Vagina (tissue), 2 donors: ENCODE measurements at regions not wholly inside any gene's neighbourhood (a gene's known extent, or its start where the extent isn't known, plus 50 kb on each side); places are given as distances from the start of the nearest gene placed in this dataset.

Experiments used
- DNase-seq, 2 donors: peaks; one replicate each; pipeline ENCODE4 v3.0.0-alpha.2; 2017; ENCODE audit errors: extremely low spot score in 2 of 2
- H3K27ac ChIP-seq: fragments of 200-600 bp; sonication (generic); one replicate; pipeline ENCODE4 v1.5.1; 2019
- H3K27me3 ChIP-seq: fragments of 200-600 bp; sonication (generic); one replicate; pipeline ENCODE4 v1.5.1; 2019
- H3K36me3 ChIP-seq, 2 donors: fragments of 200-600 bp; sonication (generic); one replicate each; pipeline ENCODE4 v1.5.1; 2017 to 2019
- H3K4me1 ChIP-seq: fragments of 200-600 bp; sonication (generic); one replicate; pipeline ENCODE4 v1.5.1; 2019
- H3K4me3 ChIP-seq, 2 donors: fragments of 200-600 bp; sonication (generic); 1 replicate in 1 of 2; 2 replicates in 1 of 2; pipeline ENCODE4 v1.5.1; 2016 to 2019
- H3K9me3 ChIP-seq: fragments of 200-600 bp; sonication (generic); one replicate; pipeline ENCODE4 v1.5.1; 2019
- CTCF ChIP-seq, 3 experiments: fragments of 450-650 bp in 2 of 3; fragments of 200-600 bp in 1 of 3; sonication (generic) in 1 of 3; IDR thresholded peaks; one replicate each; pipeline ENCODE4 v1.5.1; 2017 to 2019; ENCODE audit warnings: antibody characterized with exemption in 3 of 3, mild to moderate bottlenecking in 2 of 3, moderate library complexity in 2 of 3
- POLR2A ChIP-seq, 2 donors: fragments of 450-650 bp; IDR thresholded peaks; one replicate each; pipeline ENCODE4 v1.6.1; 2017; ENCODE audit warnings: antibody characterized with exemption in 2 of 2, mild to moderate bottlenecking in 2 of 2, moderate library complexity in 2 of 2
- POLR2AphosphoS5 ChIP-seq, 2 donors: sonication (generic); formaldehyde crosslinking; IDR thresholded peaks; one replicate each; pipeline ENCODE4 v1.9.0; 2017; ENCODE audit warnings: antibody characterized with exemption in 2 of 2, mild to moderate bottlenecking in 2 of 2, low read depth in 1 of 2; ENCODE audit not compliant: insufficient read depth in 1 of 2
- intact Hi-C: fragments of 100-400 bp; cut with DNase I; formaldehyde crosslinking; loops from one replicate; pipeline ENCODE4 v1.15.1; 2023

- no peaks in the 10 kb centered on the region for H3K36me3 ChIP-seq
- intact Hi-C loops: no loop called here
- H3K9me3 ChIP-seq: no peaks in the 10 kb centered on the region
- no peak overlapping the region for H3K4me3 ChIP-seq
- no peak for DNase-seq
- H3K27me3 ChIP-seq: no peaks in the 10 kb centered on the region
- no peak overlapping the region for H3K27ac ChIP-seq
- no peak for TF ChIP-seq CTCF (IDR thresholded peaks at IDR 0.05)
- no peak for TF ChIP-seq POLR2A (IDR thresholded peaks at IDR 0.05)
- TF ChIP-seq POLR2AphosphoS5 (IDR thresholded peaks at IDR 0.05; ENCODE audit: insufficient read depth in 1 of 2, low read depth in 1 of 2): no peak
- peaks cover 24% of the 10 kb centered on the region for H3K4me1 ChIP-seq
These were observed 203.5 kb upstream of the IER5L start for GRCh38 chr9:129381481-129381957.

GRCh38 chr9:129380961-129381401, 202.9 kb upstream of the IER5L start:
- H3K27ac ChIP-seq: no peak overlapping the region
- no peak for DNase-seq
- intact Hi-C loops: no loop called here

GRCh38 chr9:129379886-129380285, 201.8 kb upstream of the IER5L start:
- Histone ChIP-seq H3K27me3 (no peaks in the 10 kb centered on the region), H3K9me3 (no peaks in the 10 kb centered on the region), H3K4me3 (no peak overlapping the region), H3K4me1 (peaks cover 24% of the 10 kb centered on the region), H3K27ac (no peak overlapping the region), H3K36me3 (no peaks in the 10 kb centered on the region)
- DNase-seq: no peak
- TF ChIP-seq POLR2A (IDR thresholded peaks at IDR 0.05) (no peak), CTCF (IDR thresholded peaks at IDR 0.05) (no peak), POLR2AphosphoS5 (IDR thresholded peaks at IDR 0.05; ENCODE audit: insufficient read depth in 1 of 2, low read depth in 1 of 2) (no peak)
- intact Hi-C loops: no loop called here

More at GRCh38 chr9:129380961-129381401, 202.9 kb upstream of the IER5L start:
- Histone ChIP-seq H3K27me3 (no peaks in the 10 kb centered on the region), H3K9me3 (no peaks in the 10 kb centered on the region), H3K4me1 (peaks cover 24% of the 10 kb centered on the region), H3K36me3 (no peaks in the 10 kb centered on the region), H3K4me3 (no peak overlapping the region)
- TF ChIP-seq CTCF (IDR thresholded peaks at IDR 0.05): no peak
- no peak for TF ChIP-seq POLR2A (IDR thresholded peaks at IDR 0.05)
- TF ChIP-seq POLR2AphosphoS5 (IDR thresholded peaks at IDR 0.05; ENCODE audit: insufficient read depth in 1 of 2, low read depth in 1 of 2): no peak

- Histone ChIP-seq H3K27me3 (no peaks in the 10 kb centered on the region), H3K36me3 (no peaks in the 10 kb centered on the region), H3K4me1 (peaks cover 22% of the 10 kb centered on the region), H3K9me3 (no peaks in the 10 kb centered on the region), H3K4me3 (no peak overlapping the region), H3K27ac (no peak overlapping the region)
- TF ChIP-seq POLR2AphosphoS5 (IDR thresholded peaks at IDR 0.05; ENCODE audit: insufficient read depth in 1 of 2, low read depth in 1 of 2) (no peak), CTCF (IDR thresholded peaks at IDR 0.05) (no peak), POLR2A (IDR thresholded peaks at IDR 0.05) (no peak)
- no peak for DNase-seq
- intact Hi-C loops: no loop called here
These were observed 201.2 kb upstream of the IER5L start for GRCh38 chr9:129379181-129379836.

GRCh38 chr9:129377931-129378661, 200.0 kb upstream of the IER5L start:
- Histone ChIP-seq H3K4me3 (no peak overlapping the region), H3K9me3 (no peaks in the 10 kb centered on the region), H3K36me3 (no peaks in the 10 kb centered on the region), H3K4me1 (peaks cover 12% of the 10 kb centered on the region), H3K27ac (no peak overlapping the region), H3K27me3 (no peaks in the 10 kb centered on the region)
- DNase-seq: no peak
- TF ChIP-seq CTCF (IDR thresholded peaks at IDR 0.05) (no peak), POLR2A (IDR thresholded peaks at IDR 0.05) (no peak), POLR2AphosphoS5 (IDR thresholded peaks at IDR 0.05; ENCODE audit: insufficient read depth in 1 of 2, low read depth in 1 of 2) (no peak)
- intact Hi-C loops: no loop called here
